GM23248 (cell line): ENCODE measurements at regions not wholly inside any gene's neighbourhood (a gene's known extent, or its start where the extent isn't known, plus 50 kb on each side); places are given as distances from the start of the nearest gene placed in this dataset.

Experiments
- EZH2 ChIP-seq: fragments of 200-600 bp; sonication (generic); IDR thresholded peaks from 2 replicates; pipeline ENCODE4 v1.6.1; 2018; ENCODE audit warnings: antibody characterized with exemption, mild to moderate bottlenecking; ENCODE audit not compliant: insufficient read depth, poor library complexity, severe bottlenecking
- EZH2phosphoT487 ChIP-seq: fragments of 200-600 bp; sonication (generic); IDR thresholded peaks from 2 replicates; pipeline ENCODE4 v1.6.1; 2018; ENCODE audit warnings: antibody characterized with exemption, moderate library complexity, mild to moderate bottlenecking, low read depth; ENCODE audit not compliant: insufficient read depth

GRCh38 chr20:50310673-50311051, 120.0 kb downstream of the CEBPB start:
- no peak for TF ChIP-seq EZH2
- no peak for TF ChIP-seq EZH2phosphoT487
